Embryonic facial prominence (tissue), 1 donor: ENCODE measurements at regions not wholly inside any gene's neighbourhood (a gene's known extent, or its start where the extent isn't known, plus 50 kb on each side); places are given as distances from the start of the nearest gene placed in this dataset.
A peak's percentile ranks its signal among the peaks of the same experiment; 100 is the strongest.

Experiments
- DNase-seq: peaks from one replicate; pipeline ENCODE4 v3.0.0-alpha.2; 2016; ENCODE audit errors: extremely low spot score

DNA sequence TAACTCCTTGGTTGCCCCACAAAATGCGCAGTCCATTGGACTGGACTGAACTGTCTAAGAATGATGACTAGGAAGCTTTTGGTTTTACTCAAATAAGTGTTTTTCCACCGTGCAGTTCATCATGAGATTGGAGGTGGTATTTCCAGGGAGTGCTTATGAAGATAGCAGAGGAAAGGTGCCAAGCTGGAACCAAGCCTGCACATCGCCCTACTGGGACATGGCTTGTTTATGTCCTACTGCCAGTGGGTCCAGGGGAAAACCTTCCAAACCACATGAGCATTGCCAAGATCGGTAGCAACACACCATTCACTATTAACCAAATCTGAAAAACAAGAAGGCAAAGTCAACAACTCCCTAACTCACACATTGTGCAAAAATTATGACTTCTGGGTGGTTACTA, 54.7 kb upstream of the DSCAM start:
- no peak for DNase-seq

DNA sequence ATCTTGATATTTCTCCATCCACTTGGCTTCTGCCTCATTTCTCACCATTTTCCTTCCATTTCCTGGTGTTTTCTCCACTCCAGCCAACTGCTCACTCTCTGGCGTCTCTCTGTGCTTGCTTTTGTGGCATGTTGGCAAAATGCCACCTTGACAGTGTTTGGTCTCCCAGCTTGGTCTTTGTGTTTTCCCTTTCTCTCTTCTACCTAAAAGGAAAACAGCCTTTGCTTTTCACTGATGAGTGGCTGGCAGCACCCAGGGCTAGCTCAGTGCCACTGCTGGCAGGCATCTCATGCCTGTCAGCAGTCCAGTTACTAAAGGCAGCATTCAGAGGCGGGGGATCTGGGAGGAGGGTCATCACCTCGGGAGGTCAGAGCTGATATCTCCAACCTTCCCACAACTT, 55.3 kb upstream of the DSCAM start:
- no peak for DNase-seq

DNA sequence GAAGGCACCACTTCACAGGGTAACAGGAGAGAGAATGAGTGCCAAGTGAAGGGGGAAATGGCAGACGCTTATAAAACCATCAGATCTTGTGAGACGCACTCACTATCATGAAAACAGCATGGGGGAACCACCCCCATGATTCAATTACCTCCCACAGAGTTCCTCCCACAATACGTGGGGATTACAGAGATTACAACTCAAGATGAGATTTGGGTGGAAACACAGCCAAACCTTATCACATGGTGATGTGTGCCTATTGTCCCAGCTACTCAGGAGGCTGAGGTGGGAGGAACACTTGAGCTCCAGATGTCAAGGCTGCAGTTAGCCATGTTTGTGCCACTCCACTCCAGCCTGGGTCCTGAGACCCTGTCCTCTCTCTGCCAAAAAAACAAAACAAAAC, 56.0 kb upstream of the DSCAM start:
- no peak for DNase-seq

DNA sequence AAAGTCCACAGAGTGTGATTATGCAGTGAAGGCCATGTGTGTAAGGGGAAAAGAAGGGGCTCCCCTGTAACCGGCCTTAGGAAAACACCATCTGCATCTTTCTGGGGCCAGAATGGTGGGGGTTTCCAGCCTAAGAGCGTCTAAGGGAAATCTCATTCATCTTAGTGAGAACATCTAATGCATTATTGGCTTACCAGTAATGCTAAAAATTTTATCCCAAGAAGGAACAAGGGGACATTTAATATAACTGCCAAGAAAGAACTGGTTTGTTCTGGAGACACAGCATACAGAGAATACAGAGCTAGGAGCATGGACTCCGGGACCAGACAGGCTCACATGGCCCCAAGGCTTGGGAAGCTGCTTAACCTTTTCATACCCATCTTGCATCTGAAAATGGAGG, 58.3 kb upstream of the DSCAM start:
- DNase-seq = no peak

DNA sequence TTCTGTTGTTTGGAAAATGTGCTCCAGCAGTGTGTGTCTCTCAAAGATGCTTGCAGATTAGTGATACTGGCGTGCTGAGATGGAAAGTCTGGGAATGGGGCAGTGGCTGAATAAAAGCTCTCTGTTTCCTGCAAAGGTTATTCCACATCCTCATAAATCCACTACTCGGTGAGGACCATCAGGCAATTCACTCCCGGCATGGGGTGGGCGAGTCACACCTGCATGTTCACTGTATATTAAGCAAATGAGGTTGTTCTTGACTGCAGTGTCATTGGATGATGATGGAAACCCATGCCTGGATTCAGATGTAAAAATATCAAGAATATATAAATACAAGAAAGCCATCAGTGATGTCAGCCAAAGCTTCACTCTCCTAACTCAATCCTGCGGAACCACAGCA, 65.4 kb upstream of the DSCAM start:
- DNase-seq = no peak

DNA sequence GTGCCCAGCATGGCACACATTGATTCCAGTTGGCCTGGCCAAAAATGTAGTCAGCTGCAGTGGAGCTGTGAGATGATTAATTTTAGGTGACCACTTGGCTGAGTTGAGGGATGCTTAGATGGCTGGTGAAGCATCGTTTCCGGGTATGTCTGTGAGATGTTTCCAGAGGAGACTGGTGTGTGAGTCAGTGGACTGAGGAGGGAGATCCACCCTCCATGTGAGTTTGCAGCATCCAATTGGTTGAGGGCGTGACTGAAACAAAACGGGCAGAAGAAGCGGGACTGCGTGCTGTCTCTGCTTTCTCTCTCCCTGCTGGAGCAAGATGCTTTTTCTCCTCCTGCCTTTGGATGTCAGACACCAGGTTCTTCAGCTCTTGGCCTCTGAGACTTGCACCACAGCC, 68.2 kb upstream of the DSCAM start:
- no peak for DNase-seq

DNA sequence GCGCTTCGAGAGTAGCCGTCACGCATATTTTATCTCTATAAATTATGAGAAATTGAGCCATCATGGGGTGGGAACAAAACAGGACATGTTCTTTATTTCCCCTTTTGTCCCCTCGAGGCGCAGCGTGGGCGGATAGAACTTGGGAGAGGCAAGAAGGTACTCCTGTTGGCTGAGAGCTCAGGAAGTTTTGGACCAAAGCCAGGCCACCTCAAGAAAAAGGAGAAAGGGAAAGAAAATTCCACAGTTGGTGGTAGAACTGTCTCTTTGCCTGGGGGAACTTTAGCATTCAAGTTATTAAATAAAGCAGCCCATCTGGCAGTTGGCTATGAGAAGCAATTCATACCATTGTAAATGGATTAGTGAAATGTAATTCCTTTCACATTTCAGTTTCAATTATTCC, 76.4 kb upstream of the DSCAM start:
- peak; percentile 37 for DNase-seq

DNA sequence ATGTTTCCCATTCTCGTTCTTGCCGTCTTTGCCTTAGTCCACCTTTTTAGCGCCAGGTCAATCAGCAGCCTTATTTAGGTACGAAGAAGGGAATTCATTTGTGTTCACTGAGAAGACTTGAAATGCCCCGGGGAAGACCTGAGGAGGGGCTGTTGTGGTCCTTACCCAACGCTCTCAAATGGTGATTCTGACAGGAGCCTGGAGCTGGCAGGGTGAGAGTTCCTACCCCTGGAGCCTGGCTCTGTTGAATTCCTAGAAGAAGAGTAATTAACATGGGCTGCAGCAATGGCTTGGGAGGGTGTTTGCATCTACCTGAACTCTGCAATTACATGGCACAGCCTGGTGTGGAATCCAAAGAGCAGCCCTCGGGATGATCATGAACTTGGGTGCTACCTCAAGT, 76.9 kb upstream of the DSCAM start:
- DNase-seq = no peak

DNA sequence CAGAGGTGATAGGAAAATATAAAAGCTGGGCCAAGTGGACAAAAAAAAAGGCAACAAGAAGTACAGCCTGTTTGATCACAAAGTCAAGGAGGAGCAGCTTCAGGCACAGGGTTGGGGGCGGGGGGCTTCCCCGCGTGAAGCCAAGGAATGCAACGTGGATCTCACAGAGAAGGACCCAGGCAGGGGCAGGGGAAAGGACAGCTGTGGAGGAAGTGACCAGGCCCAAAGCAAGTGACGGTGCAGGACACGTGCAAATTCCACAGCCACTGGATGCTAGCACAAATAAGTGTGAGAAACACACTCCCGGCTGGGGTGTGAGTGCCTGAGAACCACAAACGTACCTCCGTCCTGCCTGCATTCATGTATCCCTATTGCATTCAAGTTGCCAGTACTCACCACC, 77.7 kb upstream of the DSCAM start:
- no peak for DNase-seq

DNA sequence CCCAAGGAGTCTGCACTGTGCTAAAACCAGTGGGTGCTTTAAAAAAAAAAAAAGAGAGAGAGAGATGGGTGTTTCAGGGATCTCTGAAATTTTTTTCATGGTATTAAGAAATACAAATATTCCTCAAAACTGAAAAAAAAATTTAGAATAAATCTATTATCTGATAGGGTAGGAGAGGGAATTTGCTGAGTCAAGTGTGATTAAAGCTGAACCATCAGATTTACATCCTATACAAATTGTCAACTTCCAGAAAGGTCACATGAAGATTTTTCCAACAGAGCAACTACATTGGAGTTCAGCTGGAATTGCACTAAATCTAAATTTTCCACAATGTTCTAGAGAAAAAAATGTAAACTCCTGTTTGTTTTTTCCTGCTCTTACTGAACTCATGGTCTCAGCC, 79.3 kb upstream of the DSCAM start:
- DNase-seq = no peak

DNA sequence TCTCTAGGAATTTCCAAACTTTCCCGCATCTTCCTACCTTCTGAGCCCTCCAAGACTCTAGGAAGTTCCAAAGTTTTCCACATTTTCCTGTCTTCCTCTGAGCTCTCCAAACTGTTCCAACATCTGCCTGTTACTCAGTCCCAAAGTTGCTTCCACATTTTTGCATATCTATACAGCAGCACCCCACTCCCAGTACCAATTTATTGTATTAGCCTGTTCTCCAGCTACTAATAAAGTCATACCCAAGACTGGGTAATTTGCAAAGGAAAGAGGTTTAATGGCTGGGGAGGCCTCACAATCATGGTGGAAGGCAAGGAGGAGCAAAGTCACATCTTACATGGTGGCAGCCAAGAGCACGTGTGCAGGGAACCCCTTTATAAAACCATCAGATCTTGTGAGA, 82.9 kb upstream of the DSCAM start:
- no peak for DNase-seq

DNA sequence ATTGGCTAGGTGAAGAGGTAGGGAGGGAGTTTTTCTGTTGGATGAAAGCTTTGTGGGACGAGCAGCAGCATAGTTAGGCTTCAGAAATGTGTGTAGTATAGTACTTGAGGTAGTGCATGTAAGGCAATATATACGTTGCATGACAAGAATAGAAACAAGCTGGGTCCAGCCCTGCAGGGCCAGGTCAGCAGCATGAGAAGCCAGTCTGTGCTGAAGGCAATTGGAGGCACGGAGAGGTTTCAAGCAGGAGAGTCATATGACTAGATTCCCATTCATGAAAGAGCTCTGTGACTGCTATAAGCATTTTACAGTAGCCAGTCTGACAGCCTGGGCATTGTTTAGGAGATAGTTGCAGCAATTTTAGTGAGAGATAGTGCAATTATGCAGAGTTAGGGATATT, 84.2 kb upstream of the DSCAM start:
- no peak for DNase-seq

DNA sequence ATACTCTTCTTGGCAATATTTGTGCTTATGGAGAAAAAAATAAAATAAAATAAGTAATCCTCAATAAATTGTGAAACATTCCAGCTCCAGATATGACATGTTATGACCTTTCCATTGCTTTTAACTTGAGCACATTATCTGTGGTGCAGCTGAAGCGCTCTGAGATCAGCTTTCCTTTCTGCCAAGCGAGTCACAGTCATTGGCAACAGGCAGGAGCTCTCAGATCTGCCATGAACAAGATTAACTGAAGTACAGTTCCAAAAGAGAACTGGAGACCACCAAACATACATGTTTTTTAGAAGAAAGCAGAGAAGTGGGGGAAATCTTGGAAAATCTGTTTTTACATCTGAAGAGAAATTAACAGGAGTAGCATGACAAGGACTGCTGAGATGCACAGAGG, 89.2 kb upstream of the DSCAM start:
- DNase-seq = no peak

DNA sequence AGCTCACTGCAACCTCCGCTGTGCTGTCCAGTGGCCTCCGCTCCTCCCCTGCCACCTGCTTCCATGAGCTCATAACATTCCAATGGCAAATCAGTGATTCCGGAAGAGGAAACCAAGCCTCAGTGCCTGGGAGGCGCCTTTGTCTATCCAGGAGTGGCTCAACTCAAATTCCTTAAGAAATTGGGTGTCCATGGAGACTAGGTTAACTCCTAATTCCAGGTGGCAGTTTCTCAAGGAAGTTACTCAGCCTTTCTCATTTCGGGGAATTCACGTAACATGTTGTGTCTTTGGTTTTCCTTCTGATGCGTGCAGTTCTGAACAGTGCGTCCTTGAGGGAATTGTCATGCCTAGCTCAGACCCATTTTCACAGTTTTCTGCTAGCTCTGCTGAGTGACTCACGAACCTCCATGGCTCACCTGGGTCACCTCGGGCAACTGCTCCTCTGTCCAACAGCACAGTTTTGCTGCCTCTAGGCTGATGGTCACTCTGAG, 89.9 kb upstream of the DSCAM start:
- no peak for DNase-seq

DNA sequence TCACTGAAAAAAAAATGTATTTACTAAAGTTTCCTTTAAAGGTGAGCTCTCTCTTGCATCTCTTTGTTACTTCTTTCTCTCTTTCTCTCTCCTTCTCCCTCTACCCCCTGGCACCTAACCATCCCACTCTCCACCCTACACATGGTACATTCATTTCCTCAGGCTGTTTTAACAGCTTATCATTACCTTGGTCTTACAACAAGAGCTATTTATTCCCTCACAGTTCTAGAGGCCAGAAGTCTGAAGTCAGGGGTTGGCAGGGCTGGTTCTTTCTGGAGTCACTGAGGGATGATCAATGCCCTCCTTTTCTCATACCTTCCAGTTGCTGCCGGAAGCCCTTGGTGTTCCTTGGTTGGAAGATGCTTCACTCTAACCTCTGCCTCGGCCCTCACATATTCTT, 91.1 kb upstream of the DSCAM start:
- no peak for DNase-seq

DNA sequence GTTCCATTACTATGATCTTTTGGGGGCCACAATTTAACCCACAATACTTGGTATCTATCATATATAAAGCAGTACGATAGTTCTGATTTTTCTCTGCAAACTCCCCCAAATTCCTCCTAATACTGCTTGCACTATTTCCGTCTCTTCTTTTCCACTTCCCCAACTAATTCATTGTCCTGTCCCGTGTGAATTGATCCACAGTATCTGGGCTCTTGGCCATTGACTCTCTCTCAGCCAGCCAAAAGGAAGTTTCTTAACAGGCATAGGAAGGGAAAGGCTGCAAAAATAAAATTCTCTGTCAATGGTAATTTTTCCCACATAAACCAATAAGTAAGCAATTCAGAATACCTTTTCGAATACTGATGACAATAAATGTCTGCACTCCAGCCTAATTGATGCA, 91.7 kb upstream of the DSCAM start:
- no peak for DNase-seq

DNA sequence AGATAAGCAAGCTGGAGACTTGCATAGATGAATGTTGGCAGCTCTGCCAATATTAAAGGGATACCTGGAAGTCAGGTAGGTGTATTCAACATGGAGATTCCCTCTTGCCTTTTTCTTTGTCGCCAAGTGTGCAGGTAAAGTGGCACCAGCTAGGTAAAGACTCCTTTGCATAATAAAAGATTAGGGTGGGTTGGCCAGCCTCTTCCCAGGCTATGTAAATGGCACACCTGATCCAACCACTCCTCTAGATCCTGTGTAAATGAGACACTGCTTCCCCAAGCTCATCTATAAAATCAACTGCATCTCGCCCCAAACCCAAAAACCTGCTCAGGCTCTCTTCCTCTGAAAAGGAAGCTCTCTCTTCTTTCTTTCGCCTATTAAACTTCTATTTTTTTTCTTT, 100.8 kb upstream of the DSCAM start:
- DNase-seq = no peak

DNA sequence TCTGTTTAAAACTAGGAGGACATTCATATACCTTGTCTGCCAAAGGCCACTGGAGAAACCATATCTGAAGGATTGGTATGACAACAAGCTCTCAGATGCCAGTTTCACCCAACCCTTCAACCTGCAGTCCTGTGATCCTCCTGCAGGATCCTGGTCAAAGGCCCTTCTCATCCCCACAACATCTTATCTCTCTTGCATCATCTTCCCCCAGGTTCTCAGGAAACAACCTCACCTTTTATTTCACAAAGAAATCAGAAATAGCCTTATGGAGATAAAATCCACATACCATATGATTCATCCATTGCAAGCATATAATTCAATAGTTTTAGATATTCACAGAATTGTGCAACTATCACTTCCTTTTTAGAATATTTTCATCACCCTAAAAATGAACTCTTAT, 104.0 kb upstream of the DSCAM start:
- no peak for DNase-seq

DNA sequence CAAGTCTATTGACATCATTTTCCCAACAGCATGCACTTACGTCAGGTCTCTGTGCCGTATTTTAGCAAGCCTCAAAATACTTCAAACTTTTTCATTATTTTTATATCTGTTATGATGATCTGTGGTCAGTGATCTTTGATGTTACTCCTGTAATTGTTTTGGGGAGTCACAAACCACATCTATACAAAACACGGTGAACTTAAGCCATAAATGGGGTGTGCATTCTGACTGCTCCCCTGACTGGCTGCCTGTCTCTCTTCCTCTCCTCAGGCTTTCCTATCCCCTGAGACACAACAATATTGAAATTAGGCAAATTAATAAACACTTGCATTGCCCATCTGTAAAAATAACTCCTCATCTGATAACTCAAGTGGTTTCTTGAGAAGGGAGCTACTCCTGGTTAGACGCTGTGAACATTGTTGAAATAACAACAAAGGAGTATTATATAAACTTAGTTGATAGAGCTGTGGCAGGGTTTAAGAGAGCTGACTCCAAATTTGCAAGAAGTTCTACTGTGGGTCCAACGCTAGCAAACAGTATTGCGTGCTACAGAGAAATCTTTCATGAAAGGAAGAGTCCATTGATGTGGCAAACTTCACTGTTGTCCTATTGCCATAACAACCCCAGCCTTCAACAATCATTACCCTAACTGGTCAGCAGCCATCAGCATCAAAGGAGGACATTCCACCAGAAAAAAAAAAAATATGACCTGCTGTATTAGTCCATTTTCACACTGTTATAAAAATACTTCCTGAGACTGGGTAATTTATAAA, 105.8 kb upstream of the DSCAM start:
- DNase-seq = no peak

DNA sequence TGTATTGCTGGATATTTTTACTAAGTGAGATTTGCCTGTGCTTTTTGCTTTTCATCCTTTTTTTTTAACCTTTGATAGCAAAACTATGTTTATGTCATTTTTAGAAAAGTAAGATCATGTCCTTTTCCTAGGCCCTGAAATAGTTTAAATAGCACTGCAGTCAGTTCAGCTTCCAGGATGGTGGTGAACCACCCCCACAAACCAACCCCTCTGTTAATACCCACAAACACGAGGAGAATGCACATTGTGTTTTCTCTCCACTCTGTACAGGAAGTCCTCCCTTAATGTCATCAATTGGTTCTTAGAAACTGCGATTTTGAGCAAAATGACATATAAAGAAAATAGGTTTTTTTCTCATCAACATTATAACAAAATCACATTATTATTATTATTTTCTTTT, 117.7 kb upstream of the DSCAM start:
- no peak for DNase-seq

DNA sequence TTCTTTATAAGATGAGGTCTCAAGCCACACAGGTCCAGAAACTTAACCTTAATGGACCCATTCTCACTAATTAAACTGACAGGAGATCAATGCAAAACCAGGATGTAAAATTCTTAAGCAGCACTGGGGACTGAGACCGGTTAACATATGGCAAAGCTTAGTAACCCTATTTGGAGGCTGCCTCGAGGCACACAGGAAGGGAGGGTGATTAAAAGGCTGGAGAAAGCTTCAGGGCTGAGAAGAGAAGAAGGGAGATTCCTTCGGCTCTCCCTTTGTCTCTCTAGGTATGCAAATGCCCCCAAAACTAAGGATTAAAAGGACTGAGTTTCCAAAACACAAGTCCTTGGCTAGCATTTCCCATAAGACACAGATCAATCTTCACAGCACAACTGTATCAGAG, 120.8 kb upstream of the DSCAM start:
- DNase-seq = no peak

DNA sequence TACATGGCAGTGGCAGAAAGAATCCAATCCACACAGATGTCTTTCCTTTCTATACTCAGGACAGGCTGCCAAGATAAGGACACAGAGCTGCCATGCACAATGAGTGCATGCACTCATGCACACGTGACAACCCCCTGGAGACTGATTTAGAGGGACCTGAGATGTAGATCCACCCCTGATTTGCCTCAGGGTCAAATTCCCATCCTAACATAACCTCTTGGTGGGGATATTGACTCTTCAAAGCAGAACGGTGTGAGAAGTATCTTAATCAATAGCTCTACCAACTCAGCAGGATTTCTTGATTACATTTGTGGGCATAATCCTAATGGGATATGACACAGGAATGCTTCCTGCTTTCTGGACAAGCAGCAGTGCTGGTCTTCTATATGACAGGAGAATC, 125.2 kb upstream of the DSCAM start:
- no peak for DNase-seq

DNA sequence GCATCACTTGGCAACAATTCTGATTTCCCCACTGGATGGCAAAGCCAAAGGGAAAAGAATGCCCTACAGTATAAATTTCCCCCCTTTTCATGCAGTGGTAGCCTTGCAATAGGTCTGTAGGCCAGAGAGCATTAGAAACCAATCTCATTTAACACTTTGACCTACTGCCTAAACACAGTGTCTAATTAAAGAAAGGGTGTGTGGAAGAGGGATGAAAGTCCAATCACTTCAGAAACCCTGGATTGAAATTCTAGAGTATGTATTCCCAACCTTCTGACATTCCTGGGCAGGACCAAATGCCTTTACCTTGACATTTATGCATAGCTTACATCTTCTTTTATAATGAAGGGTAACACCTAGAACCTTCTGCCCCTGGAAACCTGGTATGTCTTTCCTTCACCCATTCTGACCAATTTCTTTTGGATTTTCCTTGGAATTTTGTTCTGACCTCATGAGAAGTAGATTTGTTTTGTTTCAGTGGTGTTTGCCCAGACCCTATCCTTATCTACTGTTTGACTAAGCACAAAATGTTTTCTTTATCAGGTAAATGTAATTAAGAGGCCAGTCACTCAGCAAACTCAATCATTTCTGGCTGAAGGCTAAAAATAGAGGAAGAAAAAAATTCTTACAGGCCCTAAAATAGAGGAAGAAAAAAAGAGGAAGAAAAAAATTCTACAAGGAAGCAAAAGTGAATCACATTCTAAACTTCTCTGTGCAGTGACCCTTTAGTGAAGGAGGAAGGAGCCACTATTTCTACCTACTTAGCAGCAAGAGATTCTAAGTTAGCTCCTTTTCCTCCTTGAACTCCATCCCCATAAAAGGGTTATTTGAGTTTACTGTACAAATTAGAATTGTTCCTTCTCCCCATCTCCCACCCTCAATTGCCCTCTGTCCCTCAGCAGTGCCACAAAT, 129.5 kb upstream of the DSCAM start:
- no peak for DNase-seq
